ELR (cell line): ENCODE measurements at regions not wholly inside any gene's neighbourhood (a gene's known extent, or its start where the extent isn't known, plus 50 kb on each side); places are given as distances from the start of the nearest gene placed in this dataset.

Source experiments
- DNase-seq: peaks from one replicate; pipeline ENCODE4 v3.0.0-alpha.2; 2015; ENCODE audit warnings: low read depth

GRCh38 chr9:109883623-109884022, 103.6 kb downstream of the PALM2AKAP2 start:
- no peak for DNase-seq

- no peak for DNase-seq
Observed at GRCh38 chr9:109886041-109886440, 106.0 kb downstream of the PALM2AKAP2 start.

- peak; percentile 33 for DNase-seq
Observed at GRCh38 chr9:109886617-109887016, 106.6 kb downstream of the PALM2AKAP2 start.

GRCh38 chr9:109887079-109887478, 107.1 kb downstream of the PALM2AKAP2 start:
- peak; percentile 40 for DNase-seq

- no peak for DNase-seq
Observed at GRCh38 chr9:109888695-109889094, 108.7 kb downstream of the PALM2AKAP2 start.

- no peak for DNase-seq
Observed at GRCh38 chr9:109889456-109889855, 109.5 kb downstream of the PALM2AKAP2 start.

GRCh38 chr9:109893241-109893640, 113.2 kb downstream of the PALM2AKAP2 start:
- DNase-seq = no peak

GRCh38 chr9:109894473-109894872, 114.5 kb downstream of the PALM2AKAP2 start:
- no peak for DNase-seq

- peak; percentile 46 for DNase-seq
Observed at GRCh38 chr9:109894921-109895758, 115.1 kb downstream of the PALM2AKAP2 start.

- peak; percentile 14 for DNase-seq
Observed at GRCh38 chr9:109901201-109901600, 121.2 kb downstream of the PALM2AKAP2 start.

GRCh38 chr9:109903515-109904138, 123.6 kb downstream of the PALM2AKAP2 start:
- peak; percentile 89 for DNase-seq

- no peak for DNase-seq
Observed at GRCh38 chr9:109904666-109905065, 124.7 kb downstream of the PALM2AKAP2 start.

- no peak for DNase-seq
Observed at GRCh38 chr9:109905472-109905871, 125.5 kb downstream of the PALM2AKAP2 start.

- peak; percentile 62 for DNase-seq
Observed at GRCh38 chr9:109906766-109907382, 126.9 kb downstream of the PALM2AKAP2 start.

- no peak for DNase-seq
Observed at GRCh38 chr9:109907400-109907799, 127.4 kb downstream of the PALM2AKAP2 start.

- no peak for DNase-seq
Observed at GRCh38 chr9:109907810-109908458, 127.9 kb downstream of the PALM2AKAP2 start.

- peak; percentile 93 for DNase-seq
Observed at GRCh38 chr9:109908459-109909390, 128.7 kb downstream of the PALM2AKAP2 start.

GRCh38 chr9:109910671-109911518, 130.9 kb downstream of the PALM2AKAP2 start:
- DNase-seq = peak; percentile 90

GRCh38 chr9:109912082-109912582, 132.1 kb downstream of the PALM2AKAP2 start:
- DNase-seq = peak; percentile 95
